Glutamatergic neuron (in vitro differentiated cells): ENCODE measurements at regions not wholly inside any gene's neighbourhood (a gene's known extent, or its start where the extent isn't known, plus 50 kb on each side); places are given as distances from the start of the nearest gene placed in this dataset.

ENCODE experiments used
- DNase-seq: peaks from one replicate; pipeline ENCODE4 v3.0.0; 2022
- H3K27ac Mint-ChIP-seq: one replicate; pipeline ENCODE4 v1.8.0; 2020; ENCODE audit warnings: mild to moderate bottlenecking, mixed read lengths, inconsistent platforms; ENCODE audit not compliant: unreplicated experiment
- H3K27me3 Mint-ChIP-seq: one replicate; pipeline ENCODE4 v1.8.0; 2020; ENCODE audit warnings: mild to moderate bottlenecking, moderate library complexity, mixed read lengths, inconsistent platforms; ENCODE audit not compliant: unreplicated experiment
- H3K36me3 Mint-ChIP-seq: one replicate; pipeline ENCODE4 v1.8.0; 2020; ENCODE audit warnings: mild to moderate bottlenecking, mixed read lengths, inconsistent platforms; ENCODE audit not compliant: unreplicated experiment
- H3K4me1 Mint-ChIP-seq: one replicate; pipeline ENCODE4 v1.8.0; 2020; ENCODE audit warnings: mild to moderate bottlenecking, low read depth, mixed read lengths, inconsistent platforms; ENCODE audit not compliant: unreplicated experiment
- H3K4me3 Mint-ChIP-seq: one replicate; pipeline ENCODE4 v1.8.0; 2020; ENCODE audit warnings: mild to moderate bottlenecking, mixed read lengths, inconsistent platforms; ENCODE audit not compliant: unreplicated experiment
- H3K9me3 Mint-ChIP-seq: one replicate; pipeline ENCODE4 v1.8.0; 2020; ENCODE audit warnings: mild to moderate bottlenecking, moderate library complexity, mixed read lengths, inconsistent platforms; ENCODE audit not compliant: unreplicated experiment
- TF ChIP-seq, protein P1 (sequence below): fragments of 200-600 bp; sonication (generic); IDR thresholded peaks from one replicate; pipeline ENCODE4 v1.5.0; 2021; ENCODE audit not compliant: partially characterized antibody, unreplicated experiment

- TF ChIP-seq, protein P1, sequence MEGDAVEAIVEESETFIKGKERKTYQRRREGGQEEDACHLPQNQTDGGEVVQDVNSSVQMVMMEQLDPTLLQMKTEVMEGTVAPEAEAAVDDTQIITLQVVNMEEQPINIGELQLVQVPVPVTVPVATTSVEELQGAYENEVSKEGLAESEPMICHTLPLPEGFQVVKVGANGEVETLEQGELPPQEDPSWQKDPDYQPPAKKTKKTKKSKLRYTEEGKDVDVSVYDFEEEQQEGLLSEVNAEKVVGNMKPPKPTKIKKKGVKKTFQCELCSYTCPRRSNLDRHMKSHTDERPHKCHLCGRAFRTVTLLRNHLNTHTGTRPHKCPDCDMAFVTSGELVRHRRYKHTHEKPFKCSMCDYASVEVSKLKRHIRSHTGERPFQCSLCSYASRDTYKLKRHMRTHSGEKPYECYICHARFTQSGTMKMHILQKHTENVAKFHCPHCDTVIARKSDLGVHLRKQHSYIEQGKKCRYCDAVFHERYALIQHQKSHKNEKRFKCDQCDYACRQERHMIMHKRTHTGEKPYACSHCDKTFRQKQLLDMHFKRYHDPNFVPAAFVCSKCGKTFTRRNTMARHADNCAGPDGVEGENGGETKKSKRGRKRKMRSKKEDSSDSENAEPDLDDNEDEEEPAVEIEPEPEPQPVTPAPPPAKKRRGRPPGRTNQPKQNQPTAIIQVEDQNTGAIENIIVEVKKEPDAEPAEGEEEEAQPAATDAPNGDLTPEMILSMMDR, result no peak
- no peak for DNase-seq
- Mint-ChIP-seq H3K27ac (no peak overlapping the region), H3K4me3 (no peak overlapping the region), H3K4me1 (peaks cover 6% of the 10 kb centered on the region), H3K36me3 (peaks cover 9% of the 10 kb centered on the region), H3K27me3 (peaks cover 4% of the 10 kb centered on the region), H3K9me3 (peaks cover 3% of the 10 kb centered on the region)
Observed at GRCh38 chr3:189490337-189490736, 140.9 kb upstream of the TP63 start.

DNA sequence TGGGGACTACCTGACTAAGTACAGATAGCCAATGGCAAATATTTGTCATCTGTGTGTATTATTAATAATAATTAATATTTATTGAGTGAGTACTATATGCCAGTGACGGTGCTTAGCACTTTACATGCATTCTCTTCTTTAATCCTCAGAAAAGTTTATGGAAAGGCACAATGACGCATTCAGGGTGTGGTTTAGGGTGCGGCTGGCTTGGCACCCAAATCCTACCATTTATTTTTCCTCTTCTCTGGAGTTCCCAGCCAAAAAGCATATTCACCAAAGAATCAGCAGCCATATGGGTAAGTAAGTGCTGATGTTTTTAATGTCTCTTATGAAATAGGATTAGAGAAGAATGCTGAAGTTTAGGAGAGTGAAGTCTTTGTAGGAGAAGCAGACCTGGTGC lies 140.4 kb upstream of the TP63 start:
- DNase-seq, result no peak
- Mint-ChIP-seq H3K36me3 (peaks cover 7% of the 10 kb centered on the region), H3K4me3 (no peak overlapping the region), H3K9me3 (no peaks in the 10 kb centered on the region), H3K27me3 (no peaks in the 10 kb centered on the region), H3K27ac (no peak overlapping the region), H3K4me1 (peaks cover 6% of the 10 kb centered on the region)
- TF ChIP-seq, protein P1, result no peak

DNA sequence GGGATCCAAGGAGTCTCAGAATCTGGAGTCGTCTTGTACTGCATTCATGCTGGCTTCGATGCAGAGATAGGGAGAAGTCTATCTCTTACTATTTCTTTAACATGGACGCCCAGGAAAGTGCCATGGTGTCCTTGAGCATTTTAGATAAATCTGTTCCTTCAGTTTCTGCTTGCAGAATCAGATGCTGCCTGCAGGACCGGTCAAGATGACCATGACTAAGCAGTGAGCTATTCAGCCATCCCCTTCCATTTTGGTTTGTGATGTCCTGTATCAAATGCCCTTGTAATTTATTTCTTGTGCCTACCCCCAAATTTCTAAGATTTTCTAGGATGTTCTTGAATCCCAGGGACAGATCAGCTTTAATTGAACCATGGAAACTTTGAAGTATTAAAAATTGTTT lies 139.4 kb upstream of the TP63 start:
- Mint-ChIP-seq H3K36me3 (no peaks in the 10 kb centered on the region), H3K4me1 (peaks cover 6% of the 10 kb centered on the region), H3K9me3 (no peaks in the 10 kb centered on the region), H3K27me3 (no peaks in the 10 kb centered on the region), H3K4me3 (no peak overlapping the region), H3K27ac (no peak overlapping the region)
- TF ChIP-seq, protein P1, result no peak
- DNase-seq, result no peak

- Mint-ChIP-seq H3K4me3 (no peak overlapping the region), H3K9me3 (no peaks in the 10 kb centered on the region), H3K4me1 (peaks cover 6% of the 10 kb centered on the region), H3K27ac (no peak overlapping the region), H3K27me3 (no peaks in the 10 kb centered on the region), H3K36me3 (no peaks in the 10 kb centered on the region)
- no peak for DNase-seq
- TF ChIP-seq, protein P1, result no peak
Observed at GRCh38 chr3:189493271-189493670, 137.9 kb upstream of the TP63 start.

DNA sequence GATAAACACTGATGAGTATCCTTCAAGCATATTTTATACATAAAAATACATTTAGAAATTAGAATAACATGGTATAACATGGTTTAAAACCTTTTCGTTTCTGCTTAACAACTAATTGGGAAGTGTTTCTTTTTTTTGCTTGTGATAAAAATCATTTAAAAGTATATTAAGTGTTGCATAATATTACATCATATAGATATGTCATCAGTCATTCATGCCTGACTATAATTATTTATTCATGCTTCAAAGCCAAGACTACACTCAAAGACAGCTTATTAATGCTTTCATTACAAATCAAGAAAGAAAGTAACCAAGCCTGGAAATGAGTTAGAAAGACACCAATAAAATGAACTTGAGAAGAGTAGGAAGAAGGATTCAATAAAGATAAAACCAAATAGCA lies 136.6 kb upstream of the TP63 start:
- H3K4me1 Mint-ChIP-seq, result peaks cover 6% of the 10 kb centered on the region
- TF ChIP-seq, protein P1, result no peak
- H3K27ac Mint-ChIP-seq, result no peak overlapping the region
- no peaks in the 10 kb centered on the region for H3K27me3 Mint-ChIP-seq
- no peaks in the 10 kb centered on the region for H3K9me3 Mint-ChIP-seq
- H3K4me3 Mint-ChIP-seq, result no peak overlapping the region
- H3K36me3 Mint-ChIP-seq, result no peaks in the 10 kb centered on the region
- DNase-seq, result no peak
